PC-9 (cell line): ENCODE measurements at regions not wholly inside any gene's neighbourhood (a gene's known extent, or its start where the extent isn't known, plus 50 kb on each side); places are given as distances from the start of the nearest gene placed in this dataset.

ENCODE experiments used
- EZH2 ChIP-seq: fragments of 200-600 bp; sonication (generic); IDR thresholded peaks from 2 replicates; pipeline ENCODE4 v1.8.0; 2017; ENCODE audit warnings: antibody characterized with exemption, low read depth
- TF ChIP-seq, protein P1 (sequence below): fragments of 200-600 bp; sonication (generic); conservative IDR thresholded peaks from 2 replicates; pipeline ENCODE4 v1.6.1; 2017; ENCODE audit warnings: mixed run types, antibody characterized with exemption, mild to moderate bottlenecking, moderate library complexity

DNA sequence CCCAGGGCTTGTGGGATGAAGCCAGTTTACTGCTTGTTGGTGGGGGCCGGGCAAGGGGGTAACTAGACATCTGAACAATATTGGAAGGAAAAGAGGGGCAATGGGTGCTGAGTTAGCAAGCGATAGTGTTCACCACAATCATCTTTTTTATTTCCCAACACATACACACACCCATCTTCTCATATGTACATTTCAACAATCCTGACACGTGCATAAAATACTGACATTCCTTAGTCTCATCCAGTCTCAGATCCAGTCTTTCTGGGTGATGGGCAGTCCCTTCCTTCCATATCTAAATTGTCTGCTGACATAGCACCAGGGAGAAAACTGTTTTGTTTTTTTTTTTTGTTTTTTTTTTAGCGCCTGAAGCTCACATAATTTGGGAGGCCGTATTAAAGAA, 333.6 kb upstream of the TRPC7 start:
- TF ChIP-seq, protein P1, sequence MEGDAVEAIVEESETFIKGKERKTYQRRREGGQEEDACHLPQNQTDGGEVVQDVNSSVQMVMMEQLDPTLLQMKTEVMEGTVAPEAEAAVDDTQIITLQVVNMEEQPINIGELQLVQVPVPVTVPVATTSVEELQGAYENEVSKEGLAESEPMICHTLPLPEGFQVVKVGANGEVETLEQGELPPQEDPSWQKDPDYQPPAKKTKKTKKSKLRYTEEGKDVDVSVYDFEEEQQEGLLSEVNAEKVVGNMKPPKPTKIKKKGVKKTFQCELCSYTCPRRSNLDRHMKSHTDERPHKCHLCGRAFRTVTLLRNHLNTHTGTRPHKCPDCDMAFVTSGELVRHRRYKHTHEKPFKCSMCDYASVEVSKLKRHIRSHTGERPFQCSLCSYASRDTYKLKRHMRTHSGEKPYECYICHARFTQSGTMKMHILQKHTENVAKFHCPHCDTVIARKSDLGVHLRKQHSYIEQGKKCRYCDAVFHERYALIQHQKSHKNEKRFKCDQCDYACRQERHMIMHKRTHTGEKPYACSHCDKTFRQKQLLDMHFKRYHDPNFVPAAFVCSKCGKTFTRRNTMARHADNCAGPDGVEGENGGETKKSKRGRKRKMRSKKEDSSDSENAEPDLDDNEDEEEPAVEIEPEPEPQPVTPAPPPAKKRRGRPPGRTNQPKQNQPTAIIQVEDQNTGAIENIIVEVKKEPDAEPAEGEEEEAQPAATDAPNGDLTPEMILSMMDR = no peak
- TF ChIP-seq EZH2 = no peak
